Hepatocyte (in vitro differentiated cells): ENCODE measurements at regions not wholly inside any gene's neighbourhood (a gene's known extent, or its start where the extent isn't known, plus 50 kb on each side); places are given as distances from the start of the nearest gene placed in this dataset.

Experiments
- DNase-seq: peaks from one replicate; pipeline ENCODE4 v3.0.0-alpha.2; 2016; ENCODE audit warnings: low spot score
- H2AFZ ChIP-seq: fragments of 200-600 bp; sonication (generic); 2 replicates; pipeline ENCODE4 v1.6.0; 2016; ENCODE audit warnings: antibody characterized with exemption, mild to moderate bottlenecking
- H3K27ac ChIP-seq: fragments of 200-600 bp; sonication (generic); 2 replicates; pipeline ENCODE4 v1.5.1; 2016; ENCODE audit warnings: mild to moderate bottlenecking
- H3K27me3 ChIP-seq: fragments of 200-600 bp; sonication (generic); 2 replicates; pipeline ENCODE4 v1.6.1; 2016
- H3K36me3 ChIP-seq: fragments of 200-600 bp; sonication (generic); replicated peaks from 2 replicates; pipeline ENCODE4 v1.5.1; 2016; ENCODE audit warnings: low read depth; ENCODE audit not compliant: insufficient read depth
- H3K4me1 ChIP-seq: fragments of 200-600 bp; sonication (generic); 2 replicates; pipeline ENCODE4 v1.5.1; 2016; ENCODE audit warnings: mild to moderate bottlenecking, moderate library complexity; ENCODE audit not compliant: insufficient read depth
- H3K4me2 ChIP-seq: fragments of 200-600 bp; sonication (generic); 2 replicates; pipeline ENCODE4 v1.6.0; 2016
- H3K4me3 ChIP-seq: fragments of 200-600 bp; sonication (generic); 2 replicates; pipeline ENCODE4 v1.5.1; 2016; ENCODE audit warnings: mild to moderate bottlenecking
- H3K79me2 ChIP-seq: fragments of 200-600 bp; sonication (generic); 2 replicates; pipeline ENCODE4 v1.6.0; 2017; ENCODE audit warnings: mild to moderate bottlenecking
- H3K9me2 ChIP-seq: fragments of 200-600 bp; sonication (generic); replicated peaks from 2 replicates; pipeline ENCODE4 v1.6.0; 2017; ENCODE audit warnings: mild to moderate bottlenecking; ENCODE audit not compliant: insufficient read depth
- H3K9me3 ChIP-seq: fragments of 200-600 bp; sonication (generic); 2 replicates; pipeline ENCODE4 v1.5.1; 2016; ENCODE audit warnings: low read depth, mild to moderate bottlenecking
- H4K20me1 ChIP-seq: fragments of 200-600 bp; sonication (generic); 2 replicates; pipeline ENCODE4 v1.6.0; 2016; ENCODE audit warnings: mild to moderate bottlenecking; ENCODE audit not compliant: insufficient read depth, poor library complexity, severe bottlenecking
- CTCF ChIP-seq: fragments of 200-600 bp; sonication (generic); IDR thresholded peaks from 2 replicates; pipeline ENCODE4 v1.5.1; 2016; ENCODE audit warnings: antibody characterized with exemption, mild to moderate bottlenecking; ENCODE audit not compliant: poor library complexity
- EZH2 ChIP-seq: fragments of 200-600 bp; sonication (generic); IDR thresholded peaks from 2 replicates; pipeline ENCODE4 v1.6.1; 2016; ENCODE audit warnings: antibody characterized with exemption, mild to moderate bottlenecking, borderline replicate concordance
- EZH2phosphoT487 ChIP-seq: fragments of 200-600 bp; sonication (generic); IDR thresholded peaks from one replicate; pipeline ENCODE4 v1.6.1; 2018; ENCODE audit warnings: antibody characterized with exemption, mild to moderate bottlenecking, low read depth, moderate library complexity; ENCODE audit not compliant: unreplicated experiment, severe bottlenecking
- WGBS: methylation state at CpG from one replicate; pipeline ENCODE4 v1.1.6; 2016; ENCODE audit warnings: low lambda C conversion rate; ENCODE audit errors: missing lambda C conversion rate; 5-methylcytosine and 5-hydroxymethylcytosine counted together

GRCh38 chr10:83934641-83935338 lies 204.5 kb upstream of the GHITM start:
- H3K4me1 ChIP-seq = no peaks in the 10 kb centered on the region
- no peak for TF ChIP-seq CTCF
- TF ChIP-seq EZH2 = no peak
- TF ChIP-seq EZH2phosphoT487 = no peak
- H3K36me3 ChIP-seq = no peaks in the 10 kb centered on the region
- WGBS = 50% methylated on average over 5 of the region's 5 CpGs
- H3K4me2 ChIP-seq = no peak overlapping the region
- H3K79me2 ChIP-seq = no peaks in the 10 kb centered on the region
- H3K9me3 ChIP-seq = no peaks in the 10 kb centered on the region
- H3K27me3 ChIP-seq = peaks cover 3% of the 10 kb centered on the region
- H3K4me3 ChIP-seq = no peak overlapping the region
- DNase-seq = no peak
- no peaks in the 10 kb centered on the region for H3K9me2 ChIP-seq
- H3K27ac ChIP-seq = no peak overlapping the region
- H2AFZ ChIP-seq = no peak overlapping the region
- no peaks in the 10 kb centered on the region for H4K20me1 ChIP-seq

GRCh38 chr10:83935339-83935736 lies 204.0 kb upstream of the GHITM start:
- Histone ChIP-seq H3K27me3 (peaks cover 3% of the 10 kb centered on the region), H3K27ac (no peak overlapping the region), H3K4me1 (no peaks in the 10 kb centered on the region), H4K20me1 (no peaks in the 10 kb centered on the region), H3K36me3 (no peaks in the 10 kb centered on the region), H3K4me3 (no peak overlapping the region), H3K79me2 (no peaks in the 10 kb centered on the region), H3K9me3 (no peaks in the 10 kb centered on the region), H3K9me2 (no peaks in the 10 kb centered on the region), H2AFZ (no peak overlapping the region), H3K4me2 (no peak overlapping the region)
- 87% methylated on average over 3 of the region's 3 CpGs for WGBS
- no peak for TF ChIP-seq EZH2
- no peak for TF ChIP-seq CTCF
- TF ChIP-seq EZH2phosphoT487 = no peak
- no peak for DNase-seq

GRCh38 chr10:83935911-83936310 lies 203.4 kb upstream of the GHITM start:
- Histone ChIP-seq H3K27ac (no peak overlapping the region), H3K36me3 (no peaks in the 10 kb centered on the region), H3K4me3 (no peak overlapping the region), H3K9me2 (no peaks in the 10 kb centered on the region), H3K9me3 (no peaks in the 10 kb centered on the region), H2AFZ (no peak overlapping the region), H3K79me2 (no peaks in the 10 kb centered on the region), H4K20me1 (no peaks in the 10 kb centered on the region), H3K4me2 (no peak overlapping the region), H3K27me3 (peaks cover 3% of the 10 kb centered on the region), H3K4me1 (no peaks in the 10 kb centered on the region)
- no peak for DNase-seq
- TF ChIP-seq CTCF (no peak), EZH2phosphoT487 (no peak), EZH2 (no peak)
- WGBS = 98% methylated on average over 5 of the region's 5 CpGs

- Histone ChIP-seq H4K20me1 (no peaks in the 10 kb centered on the region), H3K27me3 (peaks cover 3% of the 10 kb centered on the region), H3K9me2 (no peaks in the 10 kb centered on the region), H3K4me1 (no peaks in the 10 kb centered on the region), H2AFZ (no peak overlapping the region), H3K27ac (no peak overlapping the region), H3K9me3 (no peaks in the 10 kb centered on the region), H3K79me2 (no peaks in the 10 kb centered on the region), H3K36me3 (no peaks in the 10 kb centered on the region), H3K4me2 (no peak overlapping the region), H3K4me3 (no peak overlapping the region)
- DNase-seq = no peak
- no peak for TF ChIP-seq EZH2
- no peak for TF ChIP-seq CTCF
- TF ChIP-seq EZH2phosphoT487 = no peak
- 61% methylated on average over 3 of the region's 3 CpGs for WGBS
Measured at GRCh38 chr10:83937161-83937560, 202.1 kb upstream of the GHITM start.
